HepG2 (cell line): ENCODE measurements at regions not wholly inside any gene's neighbourhood (a gene's known extent, or its start where the extent isn't known, plus 50 kb on each side); places are given as distances from the start of the nearest gene placed in this dataset.

Source experiments
- ATAC-seq: fragments of 200-7000 bp; cut with Tn5 transposase; 3 replicates; pipeline ENCODE4 v1.9.1; 2020; ENCODE audit warnings: mild to moderate bottlenecking, moderate library complexity
- BruUV-seq: library from RNA; stranded (reverse); fragments of 400-500 nt; replicated peaks from 2 replicates; lab custom pipeline; 2021; lab: Mats Ljungman, UMichigan
- CTCF ChIA-PET: fragments of 300-600 bp; formaldehyde crosslinking; extraction: SDS; loops from one replicate; lab custom pipeline; 2021; ENCODE audit warnings: low total read pairs, inconsistent platforms, low intra/inter-chr PET ratio; lab: Yijun Ruan, JAX
- POLR2A ChIA-PET: fragments of 350-600 bp; sonication (Branson Sonifier 250); formaldehyde crosslinking; loops from one replicate; lab custom pipeline; 2020; ENCODE audit warnings: antibody characterized with exemption, inconsistent platforms; lab: Yijun Ruan, JAX
- DNase-seq: peaks from one replicate; pipeline ENCODE4 v3.0.0-alpha.2; 2015; ENCODE audit warnings: low spot score
- FAIRE-seq: peaks from 3 replicates; lab custom pipeline; 2011; peaks lifted over from hg19 to GRCh38; lab: Jason Lieb, UNC
- H2AFZ ChIP-seq: one replicate; pipeline ENCODE4 v1.6.1; 2011; ENCODE audit warnings: low read length, inconsistent platforms
- H3K27ac ChIP-seq: fragments of 300-600 bp; 3 replicates; pipeline ENCODE4 v1.8.0; 2011; ENCODE audit warnings: mixed run types, mild to moderate bottlenecking, mixed read lengths, low read length, inconsistent platforms; ENCODE audit not compliant: insufficient read depth; ENCODE audit errors: extremely low read length
- H3K27me3 ChIP-seq, 2 experiments: fragments of 200-600 bp in 1 of 2; 2 replicates in 1 of 2; 3 replicates in 1 of 2; pipeline versions ENCODE4 v1.6.0 to v1.8.0; 2011; ENCODE audit warnings: low read length in 2 of 2, mild to moderate bottlenecking in 2 of 2, moderate library complexity in 2 of 2, inconsistent platforms in 1 of 2; ENCODE audit not compliant: insufficient read depth in 2 of 2, control insufficient read depth in 1 of 2
- H3K36me3 ChIP-seq, 2 experiments: fragments of 200-600 bp in 1 of 2; replicated peaks in 1 of 2; 2 replicates in 1 of 2; 3 replicates in 1 of 2; pipeline versions ENCODE4 v1.5.1 to v1.8.0; 2011; ENCODE audit warnings: low read length in 2 of 2, inconsistent platforms in 1 of 2; ENCODE audit not compliant: insufficient read depth in 2 of 2, control insufficient read depth in 1 of 2
- H3K4me1 ChIP-seq: 2 replicates; pipeline ENCODE4 v1.5.1; 2012; ENCODE audit warnings: low read length, inconsistent platforms; ENCODE audit not compliant: insufficient read depth
- H3K4me2 ChIP-seq: 2 replicates; pipeline ENCODE4 v1.6.0; 2011; ENCODE audit warnings: low read depth, low read length, inconsistent platforms
- H3K4me3 ChIP-seq, 3 experiments: fragments of 200-600 bp in 1 of 3; sonication (generic), shearing (Covaris generic) in 1 of 3; replicated peaks in 1 of 3; 2 replicates each; pipeline ENCODE4 v1.5.1; 2011 to 2016; ENCODE audit warnings: low read length in 3 of 3, inconsistent platforms in 2 of 3, low read depth in 2 of 3, mild to moderate bottlenecking in 2 of 3, control low read depth in 1 of 3, mixed read lengths in 1 of 3; ENCODE audit not compliant: insufficient read depth in 1 of 3
- H3K79me2 ChIP-seq: one replicate; pipeline ENCODE4 v1.6.1; 2011; ENCODE audit warnings: low read length, inconsistent platforms; ENCODE audit not compliant: insufficient read depth
- H3K9ac ChIP-seq: 2 replicates; pipeline ENCODE4 v1.6.0; 2011; ENCODE audit warnings: mild to moderate bottlenecking, low read depth, low read length, inconsistent platforms; ENCODE audit not compliant: insufficient read depth
- H3K9me3 ChIP-seq: 2 replicates; pipeline ENCODE4 v1.5.1; 2012; ENCODE audit warnings: mild to moderate bottlenecking, low read length
- H4K20me1 ChIP-seq: 2 replicates; pipeline ENCODE4 v1.6.0; 2011; ENCODE audit warnings: inconsistent platforms, mild to moderate bottlenecking, low read length, moderate library complexity; ENCODE audit not compliant: insufficient read depth
- ATF1 ChIP-seq: IDR thresholded peaks from 2 replicates; pipeline ENCODE4 v1.6.1; 2016; ENCODE audit warnings: mild to moderate bottlenecking, control low read depth
- SUZ12 ChIP-seq: fragments of 150-350 bp; IDR thresholded peaks from 2 replicates; pipeline ENCODE4 v1.6.1; 2014; ENCODE audit warnings: low read depth, low read length
- ZFAT ChIP-seq: sonication (generic); formaldehyde crosslinking; conservative IDR thresholded peaks from 2 replicates; pipeline ENCODE4 v1.8.1; 2023; ENCODE audit warnings: missing genetic modification reagents, inconsistent platforms
- ZNF24 ChIP-seq: fragments of 450-650 bp; IDR thresholded peaks from 2 replicates; pipeline ENCODE4 v1.6.1; 2017; ENCODE audit warnings: antibody characterized with exemption, mild to moderate bottlenecking
- WGBS: methylation state at CpG from one replicate; pipeline ENCODE4 v1.1.6; 2017; ENCODE audit warnings: low lambda C conversion rate; 5-methylcytosine and 5-hydroxymethylcytosine counted together
- in situ Hi-C: cut with HindIII; loops from 2 replicates; pipeline ENCODE4 v1.10.0; 2017; ENCODE audit warnings: low pct_unique_long_range_greater_than_20kb; ENCODE audit not compliant: extremely low pct_ligation_motif_present
- intact Hi-C: fragments of 100-400 bp; cut with micrococcal nuclease; formaldehyde crosslinking; loops from one replicate; pipeline ENCODE4 v1.10.0; 2022; ENCODE audit not compliant: unreplicated experiment
- TF ChIP-seq, protein P1 (sequence below): IDR thresholded peaks from 2 replicates; pipeline ENCODE4 v1.6.1; 2016; ENCODE audit warnings: missing compliant biosample characterization, missing genetic modification reagents, borderline replicate concordance
- TF ChIP-seq, protein P2 (sequence below): sonication (generic); formaldehyde crosslinking; IDR thresholded peaks from 2 replicates; pipeline ENCODE4 v1.8.1; 2023; ENCODE audit warnings: mild to moderate bottlenecking, missing genetic modification reagents, borderline replicate concordance
- TF ChIP-seq, protein P3 (sequence below): IDR thresholded peaks from 2 replicates; pipeline ENCODE4 v1.6.1; 2016; ENCODE audit warnings: missing biosample characterization, missing genetic modification reagents, low read depth
- TF ChIP-seq, protein P4 (sequence below): sonication (generic); formaldehyde crosslinking; IDR thresholded peaks from 2 replicates; pipeline ENCODE4 v1.5.0; 2020; ENCODE audit warnings: mild to moderate bottlenecking, missing genetic modification reagents, borderline replicate concordance
- TF ChIP-seq, protein P5 (sequence below): sonication (generic); formaldehyde crosslinking; IDR thresholded peaks from 2 replicates; pipeline ENCODE4 v1.4.0; 2020; ENCODE audit warnings: mild to moderate bottlenecking, missing genetic modification reagents

DNA sequence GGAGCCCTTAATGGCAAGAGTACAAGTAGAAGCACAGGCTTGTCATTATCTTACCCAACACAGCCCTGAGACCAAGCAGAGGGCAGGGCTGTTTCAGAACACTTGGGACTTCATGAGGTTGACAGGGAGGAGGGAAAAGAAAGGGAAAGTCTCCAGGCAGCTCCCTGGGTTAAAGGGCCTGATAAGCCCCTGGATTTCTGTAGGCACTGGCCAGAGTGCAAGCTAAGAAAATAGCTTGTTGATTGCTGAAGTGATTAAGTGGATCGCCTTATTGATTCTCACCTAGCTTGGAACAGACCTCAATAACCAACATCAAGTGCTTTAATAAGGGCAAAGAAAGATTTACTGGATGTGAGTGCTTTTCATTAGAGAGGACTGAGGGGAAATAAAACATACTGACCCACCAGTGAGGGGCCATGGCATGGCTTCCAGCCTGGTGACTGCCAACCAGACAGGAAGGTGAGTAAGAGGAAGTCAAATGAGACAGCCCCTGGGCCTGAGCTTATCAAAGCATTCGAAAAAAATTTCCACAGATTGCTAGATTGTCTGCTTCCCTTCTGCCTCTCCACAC lies 121.4 kb upstream of the NFIA start:
- ChIA-PET CTCF (no interaction called here), POLR2A (no interaction called here)
- 8% methylated on average over 2 of the region's 2 CpGs for WGBS
- DNase-seq, result no peak
- Histone ChIP-seq H3K36me3 (no peaks in the 10 kb centered on the region), H3K27me3 (peaks cover 0 to 3% of the 10 kb centered on the region in 2 experiments; a peak in 1 of 5 replicates), H3K9ac (no peak overlapping the region), H3K4me2 (no peak overlapping the region), H2AFZ (no peak overlapping the region), H3K27ac (no peak overlapping the region), H3K4me1 (no peaks in the 10 kb centered on the region), H4K20me1 (no peaks in the 10 kb centered on the region), H3K4me3 (no peak overlapping the region), H3K79me2 (no peaks in the 10 kb centered on the region), H3K9me3 (peaks cover 15% of the 10 kb centered on the region)
- intact Hi-C loops (no loop called here), in situ Hi-C loops (no loop called here)
- ATAC-seq, result no peak
- TF ChIP-seq, protein P1, sequence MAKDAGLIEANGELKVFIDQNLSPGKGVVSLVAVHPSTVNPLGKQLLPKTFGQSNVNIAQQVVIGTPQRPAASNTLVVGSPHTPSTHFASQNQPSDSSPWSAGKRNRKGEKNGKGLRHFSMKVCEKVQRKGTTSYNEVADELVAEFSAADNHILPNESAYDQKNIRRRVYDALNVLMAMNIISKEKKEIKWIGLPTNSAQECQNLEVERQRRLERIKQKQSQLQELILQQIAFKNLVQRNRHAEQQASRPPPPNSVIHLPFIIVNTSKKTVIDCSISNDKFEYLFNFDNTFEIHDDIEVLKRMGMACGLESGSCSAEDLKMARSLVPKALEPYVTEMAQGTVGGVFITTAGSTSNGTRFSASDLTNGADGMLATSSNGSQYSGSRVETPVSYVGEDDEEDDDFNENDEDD (CRISPR knock-in tag), result no peak
- no peak for TF ChIP-seq ZFAT (CRISPR knock-in tag)
- no peak for TF ChIP-seq SUZ12
- TF ChIP-seq, protein P2, sequence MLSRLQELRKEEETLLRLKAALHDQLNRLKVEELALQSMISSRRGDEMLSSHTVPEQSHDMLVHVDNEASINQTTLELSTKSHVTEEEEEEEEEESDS, result no peak
- TF ChIP-seq, protein P3, sequence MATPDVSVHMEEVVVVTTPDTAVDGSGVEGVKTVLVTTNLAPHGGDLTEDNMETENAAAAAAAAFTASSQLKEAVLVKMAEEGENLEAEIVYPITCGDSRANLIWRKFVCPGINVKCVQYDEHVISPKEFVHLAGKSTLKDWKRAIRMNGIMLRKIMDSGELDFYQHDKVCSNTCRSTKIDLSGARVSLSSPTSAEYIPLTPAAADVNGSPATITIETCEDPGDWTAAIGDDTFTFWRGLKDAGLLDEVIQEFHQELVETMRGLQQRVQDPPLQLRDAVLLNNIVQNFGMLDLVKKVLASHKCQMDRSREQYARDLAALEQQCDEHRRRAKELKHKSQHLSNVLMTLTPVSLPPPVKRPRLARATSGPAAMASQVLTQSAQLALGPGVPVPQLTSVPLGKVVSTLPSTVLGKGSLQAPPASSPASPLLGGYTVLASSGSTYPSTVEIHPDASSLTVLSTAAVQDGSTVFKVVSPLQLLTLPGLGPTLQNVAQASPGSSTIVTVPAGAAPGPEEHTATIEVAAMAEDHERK, result no peak
- no peak for FAIRE-seq
- BruUV-seq, result no TSS peak

DNA sequence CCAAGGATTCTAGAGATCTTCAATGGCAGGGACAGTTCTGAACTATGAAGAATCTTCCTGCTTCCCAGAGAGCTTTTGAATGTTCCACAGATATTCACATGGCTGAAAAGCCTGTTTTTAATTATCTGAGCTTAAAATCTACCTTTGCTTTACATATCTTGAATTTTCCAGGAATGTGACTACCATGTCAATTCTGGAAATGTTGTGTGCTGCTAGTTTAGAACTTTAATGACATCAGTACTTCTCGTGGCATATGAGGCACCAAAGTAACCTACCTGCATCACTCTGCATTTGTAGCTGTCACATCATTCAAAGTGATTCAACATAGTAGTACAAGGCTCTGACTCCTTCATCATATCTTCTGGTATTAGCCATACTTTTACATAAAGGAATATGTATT lies 122.7 kb upstream of the NFIA start:
- FAIRE-seq, result no peak
- TF ChIP-seq ZNF24 (no peak), ATF1 (CRISPR knock-in tag) (no peak)
- TF ChIP-seq, protein P4, sequence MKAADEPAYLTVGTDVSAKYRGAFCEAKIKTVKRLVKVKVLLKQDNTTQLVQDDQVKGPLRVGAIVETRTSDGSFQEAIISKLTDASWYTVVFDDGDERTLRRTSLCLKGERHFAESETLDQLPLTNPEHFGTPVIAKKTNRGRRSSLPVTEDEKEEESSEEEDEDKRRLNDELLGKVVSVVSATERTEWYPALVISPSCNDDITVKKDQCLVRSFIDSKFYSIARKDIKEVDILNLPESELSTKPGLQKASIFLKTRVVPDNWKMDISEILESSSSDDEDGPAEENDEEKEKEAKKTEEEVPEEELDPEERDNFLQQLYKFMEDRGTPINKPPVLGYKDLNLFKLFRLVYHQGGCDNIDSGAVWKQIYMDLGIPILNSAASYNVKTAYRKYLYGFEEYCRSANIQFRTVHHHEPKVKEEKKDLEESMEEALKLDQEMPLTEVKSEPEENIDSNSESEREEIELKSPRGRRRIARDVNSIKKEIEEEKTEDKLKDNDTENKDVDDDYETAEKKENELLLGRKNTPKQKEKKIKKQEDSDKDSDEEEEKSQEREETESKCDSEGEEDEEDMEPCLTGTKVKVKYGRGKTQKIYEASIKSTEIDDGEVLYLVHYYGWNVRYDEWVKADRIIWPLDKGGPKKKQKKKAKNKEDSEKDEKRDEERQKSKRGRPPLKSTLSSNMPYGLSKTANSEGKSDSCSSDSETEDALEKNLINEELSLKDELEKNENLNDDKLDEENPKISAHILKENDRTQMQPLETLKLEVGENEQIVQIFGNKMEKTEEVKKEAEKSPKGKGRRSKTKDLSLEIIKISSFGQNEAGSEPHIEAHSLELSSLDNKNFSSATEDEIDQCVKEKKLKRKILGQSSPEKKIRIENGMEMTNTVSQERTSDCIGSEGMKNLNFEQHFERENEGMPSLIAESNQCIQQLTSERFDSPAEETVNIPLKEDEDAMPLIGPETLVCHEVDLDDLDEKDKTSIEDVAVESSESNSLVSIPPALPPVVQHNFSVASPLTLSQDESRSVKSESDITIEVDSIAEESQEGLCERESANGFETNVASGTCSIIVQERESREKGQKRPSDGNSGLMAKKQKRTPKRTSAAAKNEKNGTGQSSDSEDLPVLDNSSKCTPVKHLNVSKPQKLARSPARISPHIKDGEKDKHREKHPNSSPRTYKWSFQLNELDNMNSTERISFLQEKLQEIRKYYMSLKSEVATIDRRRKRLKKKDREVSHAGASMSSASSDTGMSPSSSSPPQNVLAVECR (CRISPR knock-in tag), result no peak
- TF ChIP-seq, protein P5, sequence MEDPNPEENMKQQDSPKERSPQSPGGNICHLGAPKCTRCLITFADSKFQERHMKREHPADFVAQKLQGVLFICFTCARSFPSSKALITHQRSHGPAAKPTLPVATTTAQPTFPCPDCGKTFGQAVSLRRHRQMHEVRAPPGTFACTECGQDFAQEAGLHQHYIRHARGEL (CRISPR knock-in tag), result no peak

More for the DNA sequence above, 122.7 kb upstream of the NFIA start:
- H3K9ac ChIP-seq, result no peak overlapping the region
- H3K4me1 ChIP-seq, result no peaks in the 10 kb centered on the region
- BruUV-seq, result no TSS peak
- ChIA-PET POLR2A (no interaction called here), CTCF (no interaction called here)
- no peak overlapping the region for H3K4me2 ChIP-seq
- no peaks in the 10 kb centered on the region for H3K79me2 ChIP-seq
- H3K27ac ChIP-seq, result no peak overlapping the region
- no peaks in the 10 kb centered on the region for H3K36me3 ChIP-seq
- peaks cover under 1 to 3% of the 10 kb centered on the region in 2 experiments; a peak in 2 of 5 replicates for H3K27me3 ChIP-seq
- H3K9me3 ChIP-seq, result peaks cover 5% of the 10 kb centered on the region
- ATAC-seq (no peak), DNase-seq (no peak)
- intact Hi-C loops, result no loop called here
- H2AFZ ChIP-seq, result no peak overlapping the region
- no peak overlapping the region for H3K4me3 ChIP-seq
- H4K20me1 ChIP-seq, result no peaks in the 10 kb centered on the region
- in situ Hi-C loops, result no loop called here
- 0% methylated on average over 1 of the region's 1 CpG for WGBS
